ENCODE measurements at regions not wholly inside any gene's neighbourhood (a gene's known extent, or its start where the extent isn't known, plus 50 kb on each side); places are given as distances from the start of the nearest gene placed in this dataset.

GRCh38 chr4:149029056-149029651 lies 586.9 kb upstream of the NR3C2 start:
- Histone ChIP-seq H2BK12ac (ENCODE audit: low read depth, low read length) (no peak overlapping the region), H3K4me1 (replicated peaks in 1 of 4; ENCODE audit: control insufficient read depth in 3 of 4, insufficient read depth in 4 of 4, low read length in 3 of 4) (no peaks in the 10 kb centered on the region), H3K9ac (replicated peaks in 1 of 4; ENCODE audit: extremely low read depth in 1 of 4, low read depth in 3 of 4, low read length in 3 of 4) (no peak overlapping the region), H3K4ac (replicated peaks; ENCODE audit: insufficient read length, low read depth, low read length) (no peak overlapping the region), H2BK15ac (ENCODE audit: low read length) (no peak overlapping the region), H3K4me2 (ENCODE audit: insufficient read depth in 1 of 2, low read depth in 2 of 2, low read length in 2 of 2) (no peak overlapping the region), H3K18ac (ENCODE audit: extremely low read depth, low read length) (no peak overlapping the region), H2BK20ac (ENCODE audit: low read length) (no peak overlapping the region), H3K14ac (ENCODE audit: insufficient read length) (no peak overlapping the region), H3K27me3 (replicated peaks in 1 of 4; ENCODE audit: control insufficient read depth in 3 of 4, extremely low read depth in 1 of 4, insufficient read depth in 3 of 4, low read length in 3 of 4) (no peaks in the 10 kb centered on the region), H3K23me2 (ENCODE audit: low read depth, low read length) (no peaks in the 10 kb centered on the region), H2AFZ (ENCODE audit: low read length) (0 out of 2 replicates have a peak overlapping the region, but pooled peaks have one; percentile 51), H4K20me1 (replicated peaks in 1 of 2; ENCODE audit: control insufficient read depth in 1 of 2, insufficient read depth in 2 of 2, low read length in 2 of 2) (no peaks in the 10 kb centered on the region), H3K36me3 (ENCODE audit: control insufficient read depth in 2 of 4, insufficient read depth in 4 of 4, low read length in 3 of 4) (no peaks in the 10 kb centered on the region), H3K9me3 (ENCODE audit: insufficient read depth in 2 of 2, low read depth in 1 of 2, low read length in 1 of 2) (no peaks in the 10 kb centered on the region), H3K4me3 (ENCODE audit: extremely low read depth in 1 of 4, insufficient read depth in 2 of 4, low read depth in 3 of 4, low read length in 4 of 4) (no peak overlapping the region), H3K56ac (replicated peaks; ENCODE audit: insufficient read length, low read depth, low read length) (no peak overlapping the region), H3K79me1 (ENCODE audit: low read depth, low read length) (no peaks in the 10 kb centered on the region), H4K91ac (replicated peaks; ENCODE audit: insufficient read length, low read length) (no peak overlapping the region), H4K5ac (ENCODE audit: insufficient read length, low read depth, low read length) (no peak overlapping the region), H2BK120ac (replicated peaks; ENCODE audit: low read depth, low read length) (no peak overlapping the region), H3K79me2 (ENCODE audit: control insufficient read depth in 1 of 2, insufficient read depth in 2 of 2, low read length in 2 of 2) (no peaks in the 10 kb centered on the region), H4K8ac (ENCODE audit: extremely low read depth, insufficient read depth, low read length) (no peak overlapping the region), H2AK5ac (ENCODE audit: low read depth, low read length) (no peak overlapping the region), H3K23ac (ENCODE audit: insufficient read length) (no peak overlapping the region), H3K27ac (ENCODE audit: low read depth, low read length) (no peak overlapping the region), H2BK5ac (ENCODE audit: low read depth, low read length) (no peak overlapping the region; the same call in 1 of the 2 replicates)
- ChIA-PET POLR2A (ENCODE audit: partially characterized antibody) (no interaction called here), CTCF (ENCODE audit: partially characterized antibody) (interaction anchor here (1.1 to 1.6 kb wide), 2 partner anchors 20 to 23 kb away, joined by 3 read pairs; no protein-coding TSS in a partner anchor)
- DNase-seq (ENCODE audit: low read depth in 1 of 2, low spot score in 2 of 2) (no peak), FAIRE-seq (no peak)
- no peak for TF ChIP-seq BRCA1 (IDR thresholded peaks at IDR 0.05; ENCODE audit: low read depth, low read length)
- TF ChIP-seq ATF2 (IDR thresholded peaks at IDR 0.05; ENCODE audit: low read length): no peak
- TF ChIP-seq MAFK (IDR thresholded peaks at IDR 0.05; ENCODE audit: low read depth, low read length): peak; percentile 28; the same call in 1 of the 2 replicates
- 93% methylated on average over 4 of the region's 4 CpGs; no CpG with 5 or more reads in 1 of the 2 experiments for WGBS, 2 experiments (ENCODE audit: extremely low coverage in 1 of 2, insufficient coverage in 1 of 2, insufficient read length in 1 of 2, insufficient replicate concordance in 2 of 2, low coverage in 1 of 2, low lambda C conversion rate in 2 of 2, missing lambda C conversion rate in 1 of 2)

All from H1 (cell line).